ENCODE measurements at regions not wholly inside any gene's neighbourhood (a gene's known extent, or its start where the extent isn't known, plus 50 kb on each side); places are given as distances from the start of the nearest gene placed in this dataset.

DNA sequence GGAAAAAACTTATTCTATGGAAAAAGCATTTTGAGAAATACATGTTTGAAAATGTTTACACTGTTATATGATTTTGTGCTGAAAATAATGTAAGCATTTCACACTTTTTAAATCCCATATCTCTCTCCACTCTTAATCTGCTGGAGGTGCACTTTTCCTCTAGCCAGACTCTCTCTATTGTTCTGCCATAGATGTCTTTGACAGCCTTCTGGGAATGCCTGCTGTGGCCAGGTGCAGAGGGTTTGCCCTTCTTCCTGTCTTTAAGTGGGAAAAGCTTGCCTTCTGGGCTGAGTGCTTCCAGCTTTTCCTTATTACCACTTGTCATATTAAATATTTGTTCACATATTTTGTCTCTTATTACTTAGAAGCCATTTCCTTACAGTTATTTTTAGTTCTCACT, 60.1 kb upstream of the PPM1H start:
- TF ChIP-seq, protein P1, sequence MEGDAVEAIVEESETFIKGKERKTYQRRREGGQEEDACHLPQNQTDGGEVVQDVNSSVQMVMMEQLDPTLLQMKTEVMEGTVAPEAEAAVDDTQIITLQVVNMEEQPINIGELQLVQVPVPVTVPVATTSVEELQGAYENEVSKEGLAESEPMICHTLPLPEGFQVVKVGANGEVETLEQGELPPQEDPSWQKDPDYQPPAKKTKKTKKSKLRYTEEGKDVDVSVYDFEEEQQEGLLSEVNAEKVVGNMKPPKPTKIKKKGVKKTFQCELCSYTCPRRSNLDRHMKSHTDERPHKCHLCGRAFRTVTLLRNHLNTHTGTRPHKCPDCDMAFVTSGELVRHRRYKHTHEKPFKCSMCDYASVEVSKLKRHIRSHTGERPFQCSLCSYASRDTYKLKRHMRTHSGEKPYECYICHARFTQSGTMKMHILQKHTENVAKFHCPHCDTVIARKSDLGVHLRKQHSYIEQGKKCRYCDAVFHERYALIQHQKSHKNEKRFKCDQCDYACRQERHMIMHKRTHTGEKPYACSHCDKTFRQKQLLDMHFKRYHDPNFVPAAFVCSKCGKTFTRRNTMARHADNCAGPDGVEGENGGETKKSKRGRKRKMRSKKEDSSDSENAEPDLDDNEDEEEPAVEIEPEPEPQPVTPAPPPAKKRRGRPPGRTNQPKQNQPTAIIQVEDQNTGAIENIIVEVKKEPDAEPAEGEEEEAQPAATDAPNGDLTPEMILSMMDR (IDR thresholded peaks at IDR 0.05; ENCODE audit: insufficient read depth, missing control alignments): no peak
- FAIRE-seq: no peak

DNA sequence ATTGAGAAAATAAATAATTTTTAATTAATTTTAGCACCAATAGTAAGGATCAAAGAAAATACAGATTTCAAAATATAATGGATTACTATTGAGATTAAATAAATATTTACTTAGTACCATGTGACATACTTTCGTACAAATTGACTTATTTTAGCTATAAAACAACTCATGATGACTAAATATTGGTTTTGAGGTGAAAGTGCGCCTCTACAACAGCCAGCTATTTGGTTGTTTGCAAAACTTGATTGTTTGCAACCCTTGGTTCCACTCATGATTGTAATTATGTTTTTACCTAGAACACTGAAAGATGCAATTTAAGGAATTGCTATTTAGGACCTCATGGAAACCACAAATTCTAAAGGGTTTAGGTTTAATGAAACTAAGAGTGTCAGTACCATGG, 51.9 kb upstream of the PPM1H start:
- TF ChIP-seq, protein P1 (IDR thresholded peaks at IDR 0.05; ENCODE audit: insufficient read depth, missing control alignments): no peak
- DNase-seq (ENCODE audit: insufficient read length, low spot score): no peak
- FAIRE-seq: no peak

More for the DNA sequence above, 60.1 kb upstream of the PPM1H start:
- no peak for DNase-seq (ENCODE audit: insufficient read length, low spot score)

All from D721Med (cell line).